Activated CD4-positive, alpha-beta T cell treated with anti-CD3 and anti-CD28 coated beads, Interleukin-2, amount 10 ng/mL, durations not matched to agents 24 days and 14 days (primary cell): ENCODE measurements at regions not wholly inside any gene's neighbourhood (a gene's known extent, or its start where the extent isn't known, plus 50 kb on each side); places are given as distances from the start of the nearest gene placed in this dataset.
"Not testable (repeated sequence)": the region's sequence is repeated elsewhere in the genome, so short reads cannot be mapped to it uniquely, and the experiment has no call there.

Source experiments
- DNase-seq: peaks from one replicate; pipeline ENCODE4 v3.0.0; 2022
- H3K27ac Mint-ChIP-seq: one replicate; pipeline ENCODE4 v1.8.0; 2022; ENCODE audit warnings: mild to moderate bottlenecking, mixed read lengths
- H3K27me3 Mint-ChIP-seq: one replicate; pipeline ENCODE4 v1.8.0; 2022; ENCODE audit warnings: mixed read lengths
- H3K36me3 Mint-ChIP-seq: one replicate; pipeline ENCODE4 v1.8.0; 2022; ENCODE audit warnings: low read depth, mild to moderate bottlenecking, mixed read lengths
- H3K4me1 Mint-ChIP-seq: one replicate; pipeline ENCODE4 v1.8.0; 2021; ENCODE audit warnings: mixed read lengths
- H3K4me3 Mint-ChIP-seq: one replicate; pipeline ENCODE4 v1.8.0; 2022; ENCODE audit warnings: mild to moderate bottlenecking, moderate library complexity, mixed read lengths
- H3K9me3 Mint-ChIP-seq: one replicate; pipeline ENCODE4 v1.8.0; 2021; ENCODE audit warnings: mixed read lengths
- intact Hi-C: fragments of 100-400 bp; cut with micrococcal nuclease; formaldehyde crosslinking; loops from one replicate; pipeline ENCODE4 v1.15.1; 2023

DNA sequence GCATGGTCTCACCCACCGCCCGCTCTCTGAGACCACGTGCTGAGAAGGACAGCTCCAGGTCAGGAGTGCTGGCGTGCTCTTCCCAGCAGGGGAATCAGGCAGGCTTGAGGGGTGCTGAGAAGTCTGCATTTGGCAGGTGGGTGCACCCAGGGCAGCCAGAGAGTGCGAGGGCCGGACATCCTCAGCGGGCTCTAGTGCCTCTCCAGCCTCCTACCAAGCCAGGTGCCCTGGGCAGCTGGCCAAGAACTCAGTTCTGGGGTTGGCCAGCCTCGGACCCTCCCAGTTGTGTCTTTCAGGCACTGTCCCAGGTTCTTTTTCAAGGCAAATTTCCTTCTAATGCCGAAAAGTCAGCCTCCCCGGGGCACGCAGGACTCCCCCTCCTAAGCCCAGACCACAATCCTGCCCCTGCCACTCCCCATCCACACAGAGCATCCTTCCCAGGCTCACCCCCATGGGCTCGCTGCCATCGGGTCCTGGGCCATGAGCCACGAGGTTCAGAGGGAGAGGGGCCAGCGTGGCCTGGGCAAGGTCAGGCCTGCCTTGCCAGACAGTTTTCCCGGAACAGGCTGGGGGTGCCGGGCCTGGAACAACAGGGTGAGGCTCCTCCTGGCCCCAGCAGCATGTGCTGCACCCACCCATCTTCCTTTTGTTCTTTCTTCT, 52.2 kb upstream of the GPC1 start:
- Mint-ChIP-seq H3K27me3 (peaks cover 7% of the 10 kb centered on the region), H3K9me3 (no peaks in the 10 kb centered on the region), H3K4me1 (peaks cover 2% of the 10 kb centered on the region), H3K27ac (no peak overlapping the region), H3K36me3 (no peaks in the 10 kb centered on the region), H3K4me3 (no peak overlapping the region)
- DNase-seq, result no peak
- intact Hi-C loops, result no loop called here

DNA sequence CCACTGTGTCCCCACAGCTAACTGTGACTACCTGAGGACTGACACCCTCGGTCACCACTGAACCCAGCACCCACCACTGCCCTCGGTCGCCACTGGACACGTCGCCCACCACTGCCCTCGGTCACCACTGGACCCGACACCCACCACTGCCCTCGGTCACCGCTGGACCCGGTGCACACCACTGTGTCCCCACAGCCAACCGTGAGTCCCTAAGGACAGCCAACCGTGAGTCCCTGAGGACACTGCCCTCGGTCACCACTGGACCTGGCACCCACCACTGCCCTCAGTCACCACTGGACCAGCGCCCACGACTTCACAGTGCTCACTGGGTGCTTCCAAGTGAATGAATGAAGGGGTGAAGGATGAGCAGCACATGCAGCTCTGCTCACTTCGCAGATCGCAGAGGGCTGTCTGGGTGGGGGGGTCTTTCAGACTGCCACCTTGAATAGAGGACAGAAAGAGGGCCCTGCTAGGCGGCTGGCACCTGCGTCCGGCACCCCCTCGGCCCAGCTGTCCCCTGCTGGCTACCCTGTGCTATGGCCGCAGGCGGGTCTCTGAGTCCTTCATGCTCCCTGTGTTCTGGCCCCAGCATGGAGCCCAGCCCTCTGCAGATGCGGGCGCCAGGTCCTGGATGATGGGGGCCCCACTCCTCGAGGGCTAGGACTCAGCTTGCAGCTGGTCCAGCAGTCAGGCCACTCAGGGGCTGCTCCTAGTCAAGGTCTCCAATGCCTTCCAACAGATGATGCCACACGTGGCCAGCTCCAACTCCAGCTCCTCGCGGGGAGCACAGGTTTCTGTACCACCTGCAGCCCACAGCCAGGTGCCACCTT, 51.4 kb upstream of the GPC1 start:
- Mint-ChIP-seq H3K9me3 (no peaks in the 10 kb centered on the region), H3K4me1 (peaks cover 2% of the 10 kb centered on the region), H3K36me3 (no peaks in the 10 kb centered on the region), H3K27ac (no peak overlapping the region), H3K4me3 (no peak overlapping the region), H3K27me3 (peaks cover 7% of the 10 kb centered on the region)
- intact Hi-C loops, result no loop called here
- no peak for DNase-seq

DNA sequence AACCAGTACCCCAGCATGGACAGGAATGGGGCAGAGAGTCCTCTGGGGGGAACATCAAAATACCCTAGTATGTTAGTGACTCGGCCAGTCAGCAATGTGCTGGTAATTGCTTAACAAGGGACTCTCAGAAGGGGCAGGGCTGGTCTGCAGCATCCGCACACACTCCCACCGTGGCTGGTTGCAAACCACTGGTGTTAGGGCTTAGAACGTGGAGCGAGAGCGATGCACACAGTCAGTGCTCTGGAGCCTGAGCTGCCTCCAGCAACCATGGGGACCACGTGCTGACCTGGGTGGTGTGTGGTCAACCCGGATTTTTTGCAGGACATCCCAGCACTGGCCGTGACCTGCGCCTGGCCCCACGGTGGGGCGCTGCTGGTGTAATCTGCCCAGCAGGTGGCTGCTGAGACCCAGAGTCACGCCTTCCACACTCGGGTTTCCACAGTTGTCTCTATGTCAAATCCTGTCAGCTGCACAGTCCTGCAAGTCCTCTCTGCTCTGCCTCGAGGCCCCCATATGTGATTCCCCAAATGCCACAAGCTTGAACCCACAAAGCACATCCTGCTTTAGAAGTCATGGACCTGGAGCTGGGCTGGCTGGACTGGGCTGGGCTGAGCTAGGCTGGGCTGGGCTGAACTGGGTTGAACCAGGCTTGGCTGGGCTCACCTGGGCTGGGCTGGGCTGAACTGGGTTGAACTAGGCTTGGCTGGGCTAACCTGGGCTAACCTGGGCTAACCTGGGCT, 50.6 kb upstream of the GPC1 start:
- no peak overlapping the region for H3K4me3 Mint-ChIP-seq
- H3K36me3 Mint-ChIP-seq, result no peaks in the 10 kb centered on the region
- DNase-seq, result no peak
- no peak overlapping the region for H3K27ac Mint-ChIP-seq
- intact Hi-C loops, result no loop called here
- H3K4me1 Mint-ChIP-seq, result peaks cover 2% of the 10 kb centered on the region
- peaks cover 7% of the 10 kb centered on the region for H3K27me3 Mint-ChIP-seq
- no peaks in the 10 kb centered on the region for H3K9me3 Mint-ChIP-seq

DNA sequence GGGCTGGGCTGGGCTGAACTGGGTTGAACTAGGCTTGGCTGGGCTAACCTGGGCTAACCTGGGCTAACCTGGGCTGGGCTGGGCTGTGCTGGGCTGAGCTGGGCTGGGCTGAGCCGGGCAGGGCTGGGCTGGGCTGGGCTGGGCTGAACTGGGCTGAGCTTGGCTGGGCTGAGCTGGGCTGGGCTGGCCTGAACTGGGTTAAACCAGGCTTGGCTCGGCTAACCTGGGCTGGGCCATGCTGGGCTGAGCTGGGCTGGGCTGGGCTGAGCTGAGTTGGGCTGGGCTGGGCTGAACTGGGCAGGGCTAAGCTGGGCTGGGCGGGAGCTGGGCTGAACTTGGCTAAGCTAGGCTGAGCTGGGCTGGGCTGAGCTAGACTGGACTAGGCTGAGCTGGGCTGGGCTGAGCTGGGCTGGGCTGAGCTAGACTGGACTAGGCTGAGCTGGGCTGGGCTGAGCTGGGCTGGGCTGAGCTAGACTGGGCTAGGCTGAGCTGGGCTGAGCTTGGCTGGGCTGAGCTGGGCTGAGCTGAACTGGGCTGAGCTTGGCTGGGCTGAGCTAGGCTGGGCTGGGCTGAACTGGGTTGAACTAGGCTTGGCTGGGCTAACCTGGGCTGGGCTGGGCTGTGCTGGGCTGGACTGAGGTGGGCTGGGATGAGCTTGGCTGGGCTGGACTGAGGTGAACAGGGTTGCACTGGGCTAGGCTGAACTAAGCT, 49.9 kb upstream of the GPC1 start:
- DNase-seq, intact Hi-C loops, H3K27me3 Mint-ChIP-seq, H3K4me3 Mint-ChIP-seq, H3K36me3 Mint-ChIP-seq, H3K27ac Mint-ChIP-seq, H3K9me3 Mint-ChIP-seq, H3K4me1 Mint-ChIP-seq: not testable (repeated sequence)
